B cell (primary cell): ENCODE measurements at regions not wholly inside any gene's neighbourhood (a gene's known extent, or its start where the extent isn't known, plus 50 kb on each side); places are given as distances from the start of the nearest gene placed in this dataset.

ENCODE experiments used
- ATAC-seq: fragments of 200-7000 bp; cut with Tn5 transposase; one replicate; pipeline ENCODE4 v1.10.0; 2021; ENCODE audit warnings: low read depth, mild to moderate bottlenecking, moderate number of reproducible peaks, moderate library complexity
- CTCF ChIA-PET: fragments of 350-600 bp; sonication (Branson Sonifier 250); formaldehyde crosslinking; loops from one replicate; lab custom pipeline; 2021; ENCODE audit warnings: antibody characterized with exemption, inconsistent platforms; lab: Charles Lee
- POLR2A ChIA-PET: fragments of 350-600 bp; sonication (Branson Sonifier 250); formaldehyde crosslinking; loops from one replicate; lab custom pipeline; 2021; ENCODE audit warnings: antibody characterized with exemption; lab: Charles Lee
- DNase-seq: peaks from one replicate; pipeline ENCODE4 v3.0.0; 2013
- H2AFZ ChIP-seq: 2 replicates; pipeline ENCODE4 v1.6.1; 2012; ENCODE audit warnings: mild to moderate bottlenecking, low read depth, low read length; ENCODE audit not compliant: insufficient read depth, poor library complexity, severe bottlenecking
- H3K27ac ChIP-seq, 2 donors: 1 replicate in 1 of 2; 2 replicates in 1 of 2; pipeline ENCODE4 v1.5.1; 2012 to 2013; ENCODE audit warnings: low read length in 2 of 2, mild to moderate bottlenecking in 2 of 2, moderate library complexity in 1 of 2
- H3K27me3 ChIP-seq, 4 experiments: fragments of 200-600 bp in 1 of 4; sonication (generic) in 1 of 4; replicated peaks in 1 of 4; 1 replicate in 2 of 4; 2 replicates in 2 of 4; pipeline versions ENCODE4 v1.6.1 to v1.7.0; 2013 to 2016; ENCODE audit warnings: low read length in 3 of 4, mild to moderate bottlenecking in 2 of 4, mixed read lengths in 1 of 4, moderate library complexity in 1 of 4; ENCODE audit not compliant: insufficient read depth in 4 of 4, control insufficient read depth in 3 of 4; ENCODE audit errors: control extremely low read depth in 1 of 4
- H3K36me3 ChIP-seq, 2 experiments: replicated peaks in 1 of 2; 1 replicate in 1 of 2; 2 replicates in 1 of 2; pipeline versions ENCODE4 v1.6.1 to v1.7.1; 2013; ENCODE audit warnings: low read length in 1 of 2; ENCODE audit not compliant: insufficient read depth in 2 of 2, control insufficient read depth in 1 of 2; ENCODE audit errors: control extremely low read depth in 1 of 2, extremely low read depth in 1 of 2
- H3K4me1 ChIP-seq, 2 donors: fragments of 200-600 bp in 1 of 2; sonication (generic) in 1 of 2; 1 replicate in 1 of 2; 2 replicates in 1 of 2; pipeline versions ENCODE4 v1.5.1 to v1.6.1; 2013 to 2017; ENCODE audit warnings: low read length in 2 of 2; ENCODE audit not compliant: control insufficient read depth in 2 of 2, insufficient read depth in 2 of 2
- H3K4me2 ChIP-seq: replicated peaks from 2 replicates; pipeline ENCODE3; 2012; ENCODE audit warnings: mild to moderate bottlenecking, low read depth, low read length; ENCODE audit not compliant: poor library complexity, severe bottlenecking
- H3K4me3 ChIP-seq, 5 experiments: fragments of 200-600 bp in 1 of 5; sonication (generic) in 1 of 5; 1 replicate in 3 of 5; 2 replicates in 2 of 5; pipeline versions ENCODE4 v1.5.1 to v1.7.0; 2011 to 2016; ENCODE audit warnings: low read length in 4 of 5, mild to moderate bottlenecking in 4 of 5, low read depth in 2 of 5, control low read depth in 1 of 5, moderate library complexity in 1 of 5; ENCODE audit not compliant: insufficient read depth in 1 of 5; ENCODE audit errors: control extremely low read depth in 1 of 5, extremely low read depth in 1 of 5
- H3K79me2 ChIP-seq: fragments of 200-600 bp; sonication (generic); one replicate; pipeline ENCODE4 v1.6.0; 2016; ENCODE audit warnings: low read length; ENCODE audit not compliant: control insufficient read depth, insufficient read depth
- H3K9ac ChIP-seq: fragments of 200-600 bp; sonication (generic); 2 replicates; pipeline ENCODE4 v1.6.1; 2017; ENCODE audit warnings: mild to moderate bottlenecking, low read length, moderate library complexity
- H3K9me3 ChIP-seq, 3 donors: one replicate each; pipeline versions ENCODE4 v1.6.1 to v1.7.1; 2013; ENCODE audit warnings: low read length in 2 of 3; ENCODE audit not compliant: control insufficient read depth in 2 of 3, insufficient read depth in 1 of 3; ENCODE audit errors: control extremely low read depth in 1 of 3
- H4K20me1 ChIP-seq: 2 replicates; pipeline ENCODE4 v1.6.0; 2012; ENCODE audit warnings: mild to moderate bottlenecking, low read length; ENCODE audit not compliant: insufficient read depth, control insufficient read depth, poor library complexity, severe bottlenecking
- H3K27ac Mint-ChIP-seq: one replicate; pipeline ENCODE4 v1.8.0; 2021; ENCODE audit warnings: mixed read lengths
- H3K27me3 Mint-ChIP-seq: one replicate; pipeline ENCODE4 v1.8.0; 2021; ENCODE audit warnings: mixed read lengths
- H3K4me1 Mint-ChIP-seq: one replicate; pipeline ENCODE4 v1.8.0; 2021; ENCODE audit warnings: mixed read lengths
- H3K4me3 Mint-ChIP-seq: one replicate; pipeline ENCODE4 v1.8.0; 2021; ENCODE audit warnings: mixed read lengths
- H3K9me3 Mint-ChIP-seq: one replicate; pipeline ENCODE4 v1.8.0; 2022; ENCODE audit warnings: mixed read lengths; ENCODE audit not compliant: insufficient read depth
- CTCF ChIP-seq: fragments of 200-600 bp; IDR thresholded peaks from one replicate; pipeline ENCODE4 v1.8.0; 2022; ENCODE audit warnings: antibody characterized with exemption, mild to moderate bottlenecking
- EZH2 ChIP-seq: IDR thresholded peaks from 2 replicates; pipeline ENCODE4 v1.6.1; 2012; ENCODE audit warnings: borderline replicate concordance, low read depth, mild to moderate bottlenecking, moderate library complexity, low read length; ENCODE audit not compliant: insufficient read depth, poor library complexity, severe bottlenecking
- WGBS: methylation state at CpG from one replicate; pipeline ENCODE4 v1.1.5; 2013; ENCODE audit warnings: missing lambda C conversion rate; ENCODE audit not compliant: insufficient coverage; 5-methylcytosine and 5-hydroxymethylcytosine counted together
- intact Hi-C: fragments of 100-400 bp; cut with micrococcal nuclease; formaldehyde crosslinking; loops from one replicate; pipeline ENCODE4 v1.10.0; 2022

GRCh38 chr15:70276401-70276800 lies 178.7 kb upstream of the TLE3 start:
- H3K9me3 ChIP-seq = no peaks in the 10 kb centered on the region
- H2AFZ ChIP-seq = no peak overlapping the region
- no peak overlapping the region for H3K4me3 Mint-ChIP-seq
- H3K79me2 ChIP-seq = no peaks in the 10 kb centered on the region
- WGBS = 93% methylated on average over 2 of the region's 3 CpGs
- H3K4me1 Mint-ChIP-seq = peaks cover 28% of the 10 kb centered on the region
- peaks cover 3% of the 10 kb centered on the region for H3K27me3 Mint-ChIP-seq
- ATAC-seq = no peak
- peaks cover 13 to 27% of the 10 kb centered on the region in 2 donors for H3K4me1 ChIP-seq
- H3K9me3 Mint-ChIP-seq = no peaks in the 10 kb centered on the region
- no peak for TF ChIP-seq CTCF
- TF ChIP-seq EZH2 = no peak
- no peak overlapping the region for H3K4me3 ChIP-seq
- ChIA-PET POLR2A (interaction anchor here (1.0 kb wide), 1 partner anchor 8 kb away, joined by 3 read pairs; no protein-coding TSS in a partner anchor), CTCF (interaction anchor here (0.8 kb wide), 1 partner anchor 11 kb away, joined by 3 read pairs; no protein-coding TSS in a partner anchor)
- intact Hi-C loops = no loop called here
- H3K9ac ChIP-seq = no peak overlapping the region
- no peak for DNase-seq
- H3K36me3 ChIP-seq = no peaks in the 10 kb centered on the region
- no peak overlapping the region for H3K27ac ChIP-seq
- peak overlapping the region; percentile 26 for H3K27ac Mint-ChIP-seq
- no peak overlapping the region for H3K4me2 ChIP-seq
- H3K27me3 ChIP-seq = peaks cover 0 to 14% (median 0%) of the 10 kb centered on the region in 4 experiments
- H4K20me1 ChIP-seq = no peaks in the 10 kb centered on the region

GRCh38 chr15:70275461-70276138 lies 177.9 kb upstream of the TLE3 start:
- Histone ChIP-seq H3K9ac (no peak overlapping the region), H3K27ac (no peak overlapping the region), H3K4me3 (no peak overlapping the region), H3K27me3 (peaks cover 0 to 14% (median 0%) of the 10 kb centered on the region in 4 experiments), H4K20me1 (no peaks in the 10 kb centered on the region), H3K4me1 (peaks cover 14 to 27% of the 10 kb centered on the region in 2 donors), H3K36me3 (no peaks in the 10 kb centered on the region), H3K79me2 (no peaks in the 10 kb centered on the region), H3K9me3 (no peaks in the 10 kb centered on the region), H3K4me2 (no peak overlapping the region), H2AFZ (no peak overlapping the region)
- ATAC-seq (no peak), DNase-seq (no peak)
- POLR2A ChIA-PET = interaction anchor here (0.6 to 1.0 kb wide), 2 partner anchors 9 to 177 kb away, joined by 3 read pairs; no protein-coding TSS in a partner anchor
- peaks cover 29% of the 10 kb centered on the region for H3K4me1 Mint-ChIP-seq
- peaks cover 3% of the 10 kb centered on the region for H3K27me3 Mint-ChIP-seq
- TF ChIP-seq EZH2 (no peak), CTCF (no peak)
- intact Hi-C loops = no loop called here
- 98% methylated on average over 5 of the region's 8 CpGs for WGBS
- no peak overlapping the region for H3K27ac Mint-ChIP-seq
- CTCF ChIA-PET = interaction anchor here (0.7 to 0.8 kb wide), 3 partner anchors 10 to 60 kb away, joined by 3 to 4 read pairs (median 3); no protein-coding TSS in a partner anchor
- H3K4me3 Mint-ChIP-seq = no peak overlapping the region
- H3K9me3 Mint-ChIP-seq = no peaks in the 10 kb centered on the region
